ENCODE measurements at regions not wholly inside any gene's neighbourhood (a gene's known extent, or its start where the extent isn't known, plus 50 kb on each side); places are given as distances from the start of the nearest gene placed in this dataset.

- intact Hi-C loops (cut with micrococcal nuclease), result no loop called here
- no peak overlapping the region for H3K27ac Mint-ChIP-seq (ENCODE audit: low read depth, unreplicated experiment)
- H3K4me1 Mint-ChIP-seq (ENCODE audit: insufficient read depth, unreplicated experiment), result no peaks in the 10 kb centered on the region
- no peaks in the 10 kb centered on the region for H3K36me3 Mint-ChIP-seq (ENCODE audit: insufficient read depth, unreplicated experiment)
- DNase-seq (ENCODE audit: unreplicated experiment), result peak; percentile 1
- H3K27me3 Mint-ChIP-seq (ENCODE audit: insufficient read depth, unreplicated experiment), result no peaks in the 10 kb centered on the region
- ChIA-PET POLR2A (no interaction called here), CTCF (no interaction called here)
- H3K9me3 Mint-ChIP-seq (ENCODE audit: unreplicated experiment), result no peaks in the 10 kb centered on the region
- no peak overlapping the region for H3K4me3 Mint-ChIP-seq (ENCODE audit: unreplicated experiment)
- TF ChIP-seq CTCF (IDR thresholded peaks at IDR 0.05; ENCODE audit: unreplicated experiment), result no peak
- BruUV-seq (replicated peaks), result no TSS peak
These were observed 272.6 kb downstream of the KCNN2 start for GRCh38 chr5:114634517-114634916.

GRCh38 chr5:114612406-114612805 is 250.5 kb downstream of the KCNN2 start:
- TF ChIP-seq CTCF (IDR thresholded peaks at IDR 0.05; ENCODE audit: unreplicated experiment), result no peak
- POLR2A ChIA-PET, result no interaction called here
- Mint-ChIP-seq H3K4me1 (ENCODE audit: insufficient read depth, unreplicated experiment) (no peaks in the 10 kb centered on the region), H3K4me3 (ENCODE audit: unreplicated experiment) (no peak overlapping the region), H3K27ac (ENCODE audit: low read depth, unreplicated experiment) (no peak overlapping the region), H3K36me3 (ENCODE audit: insufficient read depth, unreplicated experiment) (no peaks in the 10 kb centered on the region), H3K27me3 (ENCODE audit: insufficient read depth, unreplicated experiment) (peaks cover 11% of the 10 kb centered on the region), H3K9me3 (ENCODE audit: unreplicated experiment) (peaks cover 17% of the 10 kb centered on the region)
- DNase-seq (ENCODE audit: unreplicated experiment), result no peak
- no TSS peak for BruUV-seq (replicated peaks)
- CTCF ChIA-PET, result no interaction called here
- intact Hi-C loops (cut with micrococcal nuclease), result no loop called here

GRCh38 chr5:114581136-114581535 is 219.3 kb downstream of the KCNN2 start:
- TF ChIP-seq CTCF (IDR thresholded peaks at IDR 0.05; ENCODE audit: unreplicated experiment), result no peak
- Mint-ChIP-seq H3K4me1 (ENCODE audit: insufficient read depth, unreplicated experiment) (no peaks in the 10 kb centered on the region), H3K27me3 (ENCODE audit: insufficient read depth, unreplicated experiment) (no peaks in the 10 kb centered on the region), H3K9me3 (ENCODE audit: unreplicated experiment) (peaks cover 11% of the 10 kb centered on the region), H3K36me3 (ENCODE audit: insufficient read depth, unreplicated experiment) (no peaks in the 10 kb centered on the region), H3K27ac (ENCODE audit: low read depth, unreplicated experiment) (no peak overlapping the region), H3K4me3 (ENCODE audit: unreplicated experiment) (no peak overlapping the region)
- intact Hi-C loops (cut with micrococcal nuclease), result no loop called here
- ChIA-PET POLR2A (no interaction called here), CTCF (interaction anchor here (0.7 kb wide), 1 partner anchor 20 kb away, joined by 3 read pairs; no protein-coding TSS in a partner anchor)
- no TSS peak for BruUV-seq (replicated peaks)
- no peak for DNase-seq (ENCODE audit: unreplicated experiment)

- Mint-ChIP-seq H3K36me3 (ENCODE audit: insufficient read depth, unreplicated experiment) (no peaks in the 10 kb centered on the region), H3K4me1 (ENCODE audit: insufficient read depth, unreplicated experiment) (no peaks in the 10 kb centered on the region), H3K9me3 (ENCODE audit: unreplicated experiment) (peaks cover 21% of the 10 kb centered on the region), H3K27me3 (ENCODE audit: insufficient read depth, unreplicated experiment) (no peaks in the 10 kb centered on the region), H3K27ac (ENCODE audit: low read depth, unreplicated experiment) (no peak overlapping the region), H3K4me3 (ENCODE audit: unreplicated experiment) (no peak overlapping the region)
- no peak for TF ChIP-seq CTCF (IDR thresholded peaks at IDR 0.05; ENCODE audit: unreplicated experiment)
- no peak for DNase-seq (ENCODE audit: unreplicated experiment)
- BruUV-seq (replicated peaks), result no TSS peak
- POLR2A ChIA-PET, result no interaction called here
- CTCF ChIA-PET, result no interaction called here
- intact Hi-C loops (cut with micrococcal nuclease), result no loop called here
These were observed 204.0 kb downstream of the KCNN2 start for GRCh38 chr5:114565871-114566270.

Measured in MCF 10A (cell line).